Hypothalamus (tissue), 51 donors: ENCODE measurements at regions not wholly inside any gene's neighbourhood (a gene's known extent, or its start where the extent isn't known, plus 50 kb on each side); places are given as distances from the start of the nearest gene placed in this dataset.
"Not testable (repeated sequence)": the region's sequence is repeated elsewhere in the genome, so short reads cannot be mapped to it uniquely, and the experiment has no call there.

ENCODE experiments used
- DNase-seq, 51 donors: peaks; one replicate each; lab custom pipeline; 2025; lab: John Stamatoyannopoulos, UW

- DNase-seq: no peak
Measured at GRCh38 chr4:162847945-162848549, 318.6 kb downstream of the NAF1 start.

GRCh38 chr4:162841753-162842152 is 324.9 kb downstream of the NAF1 start:
- DNase-seq: no peak

GRCh38 chr4:162839814-162840213 is 326.9 kb downstream of the NAF1 start:
- DNase-seq: no peak

GRCh38 chr4:162838671-162839070 is 328.0 kb downstream of the NAF1 start:
- no peak for DNase-seq

DNA sequence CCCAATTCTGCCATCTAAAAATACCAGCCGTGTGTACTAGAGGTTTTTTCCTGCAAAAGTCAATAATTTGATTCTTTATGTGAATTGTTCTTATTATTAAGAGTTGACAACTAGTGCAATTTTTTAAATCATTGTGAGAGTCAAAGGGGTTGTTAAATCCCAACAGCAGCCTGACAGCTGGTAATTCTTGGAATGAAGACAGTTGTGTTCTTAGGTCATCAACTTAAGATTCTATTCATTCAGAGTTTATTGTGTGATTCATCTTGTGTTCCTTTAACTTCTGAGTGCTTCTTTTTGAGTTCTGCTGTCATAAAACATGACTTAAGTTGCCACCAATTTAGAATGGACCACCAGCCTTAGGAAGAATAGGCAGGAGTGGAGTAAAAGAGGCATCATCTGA is 329.0 kb downstream of the NAF1 start:
- DNase-seq: no peak

DNA sequence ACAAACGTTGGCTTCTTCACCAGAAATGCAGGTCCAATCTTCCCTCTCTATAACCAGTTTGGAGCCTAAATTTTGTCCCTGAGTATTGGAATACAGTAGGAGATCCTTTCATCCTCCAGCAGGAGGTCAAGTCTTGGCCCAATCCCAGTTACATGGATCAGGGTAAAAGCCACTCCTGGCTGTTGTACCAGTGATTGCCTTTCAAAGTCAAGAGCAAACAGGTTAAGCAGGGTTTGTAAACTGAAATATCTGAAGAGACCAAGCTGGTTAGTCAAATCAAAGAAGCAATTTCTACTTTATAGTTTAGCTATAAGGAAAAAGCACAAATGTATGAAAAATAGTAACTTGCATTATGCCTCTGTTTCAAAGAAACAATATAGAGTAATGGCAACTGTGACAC is 329.4 kb downstream of the NAF1 start:
- no peak for DNase-seq

DNA sequence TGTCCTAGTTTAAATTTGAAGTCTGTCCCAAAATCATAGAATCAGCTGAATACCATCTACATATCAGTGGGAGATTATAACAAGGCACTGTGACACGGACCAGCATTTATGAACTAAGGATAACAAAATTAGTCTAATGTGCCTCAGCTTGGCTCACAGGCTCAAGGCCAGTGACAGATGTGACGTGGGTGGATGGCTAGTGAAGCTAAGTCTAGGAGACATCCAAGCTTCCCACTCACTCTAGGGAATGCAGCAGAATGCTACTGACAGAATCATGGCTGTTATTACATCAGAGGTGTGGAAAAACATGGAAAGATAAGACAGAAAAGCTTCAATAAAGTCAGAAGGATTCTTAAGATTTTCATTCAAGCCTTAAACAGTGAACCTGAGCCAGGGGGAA is 329.9 kb downstream of the NAF1 start:
- peak in 1 of 51 donors; percentile 36 for DNase-seq

DNA sequence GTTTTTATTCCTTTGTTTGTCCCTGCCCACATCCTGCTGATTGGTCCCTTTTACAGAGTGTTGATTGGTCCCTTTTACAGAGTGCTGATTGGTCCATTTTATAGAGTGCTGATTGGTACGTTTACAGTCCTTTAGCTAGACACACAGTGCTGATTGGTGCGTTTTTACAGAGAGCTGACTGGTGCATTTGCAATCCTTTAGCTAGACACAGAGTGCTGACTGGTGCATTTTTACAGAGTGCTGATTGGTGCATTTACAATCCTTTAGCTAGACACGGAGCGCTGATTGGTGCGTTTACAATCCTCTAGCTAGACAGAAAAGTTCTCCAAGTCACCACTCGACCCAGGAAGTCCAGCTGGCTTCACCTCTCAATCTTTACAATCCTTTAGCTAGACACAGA is 330.4 kb downstream of the NAF1 start:
- DNase-seq: not testable (repeated sequence)

DNA sequence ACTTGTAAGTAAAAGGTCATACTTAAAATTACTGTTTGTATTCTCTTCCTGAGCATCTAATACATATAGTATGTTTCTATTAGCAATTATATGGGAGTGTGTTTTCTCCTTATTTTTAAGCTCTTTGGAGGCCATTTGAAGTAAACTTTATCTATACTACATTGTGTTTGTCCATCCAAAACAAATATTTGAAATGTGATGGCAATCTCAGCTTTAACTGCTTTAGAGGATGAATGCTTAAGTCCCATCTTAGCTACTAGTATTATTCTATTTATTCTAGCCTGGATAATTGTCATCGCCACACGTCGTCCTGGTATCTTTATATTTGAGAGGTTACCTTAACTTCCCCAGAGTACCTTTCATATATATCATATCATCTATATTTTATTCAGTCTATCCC is 335.8 kb downstream of the NAF1 start:
- no peak for DNase-seq

- not testable (repeated sequence) for DNase-seq
Measured at GRCh38 chr4:162817374-162817773, 349.3 kb downstream of the NAF1 start.

DNA sequence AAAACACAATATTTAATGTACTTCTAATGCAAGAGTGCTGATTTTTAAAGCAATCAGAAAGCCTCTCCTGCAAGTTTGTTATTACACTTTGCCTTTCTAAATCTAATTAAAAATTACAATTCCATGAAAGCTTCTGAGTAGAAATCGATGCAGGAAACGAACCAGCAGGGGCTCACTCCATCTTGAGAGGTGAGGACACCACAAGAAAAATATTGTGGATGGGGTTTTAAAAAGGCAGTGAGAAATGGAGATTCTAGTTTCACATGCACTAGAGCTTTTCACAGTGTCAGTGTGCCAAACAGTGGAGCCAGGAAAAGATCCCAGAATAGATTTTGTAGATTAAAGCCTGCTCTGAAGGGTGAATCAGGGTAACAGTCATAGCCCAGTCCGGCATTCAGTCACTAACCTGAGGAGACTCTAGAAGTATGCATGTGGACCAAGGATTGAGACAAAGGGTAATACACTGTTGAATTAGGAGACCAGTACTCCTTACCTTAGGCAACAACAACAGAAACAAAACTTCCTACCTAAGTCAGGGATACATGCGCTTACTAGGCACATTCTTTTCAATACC is 362.3 kb downstream of the NAF1 start:
- DNase-seq: no peak

- no peak for DNase-seq
Measured at GRCh38 chr4:162803378-162803777, 363.3 kb downstream of the NAF1 start.

- DNase-seq: no peak
Measured at GRCh38 chr4:162797108-162797507, 369.6 kb downstream of the NAF1 start.

GRCh38 chr4:162793571-162793970 is 373.1 kb downstream of the NAF1 start:
- DNase-seq: no peak

- DNase-seq: no peak
Measured at GRCh38 chr4:162793004-162793403, 373.7 kb downstream of the NAF1 start.

- DNase-seq: no peak
Measured at GRCh38 chr4:162791226-162791625, 375.5 kb downstream of the NAF1 start.

DNA sequence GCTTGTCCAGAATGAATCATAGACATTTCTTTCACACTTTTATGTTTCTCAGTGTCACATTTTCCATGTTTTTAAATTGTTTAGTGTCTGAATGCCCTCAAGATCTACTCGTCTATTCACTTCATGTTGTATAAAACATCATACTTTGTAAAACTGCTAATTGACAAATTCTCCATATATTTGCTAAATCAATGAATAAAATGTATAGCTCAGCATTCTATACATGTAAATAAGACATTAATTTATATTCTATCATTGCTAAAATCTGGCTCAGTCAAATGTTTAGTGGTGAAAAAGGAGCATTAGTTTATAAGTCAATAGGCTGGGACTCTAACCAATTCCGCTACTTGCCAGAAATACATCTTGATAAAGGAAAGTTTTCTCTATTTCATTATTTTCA is 379.6 kb downstream of the NAF1 start:
- DNase-seq: no peak

DNA sequence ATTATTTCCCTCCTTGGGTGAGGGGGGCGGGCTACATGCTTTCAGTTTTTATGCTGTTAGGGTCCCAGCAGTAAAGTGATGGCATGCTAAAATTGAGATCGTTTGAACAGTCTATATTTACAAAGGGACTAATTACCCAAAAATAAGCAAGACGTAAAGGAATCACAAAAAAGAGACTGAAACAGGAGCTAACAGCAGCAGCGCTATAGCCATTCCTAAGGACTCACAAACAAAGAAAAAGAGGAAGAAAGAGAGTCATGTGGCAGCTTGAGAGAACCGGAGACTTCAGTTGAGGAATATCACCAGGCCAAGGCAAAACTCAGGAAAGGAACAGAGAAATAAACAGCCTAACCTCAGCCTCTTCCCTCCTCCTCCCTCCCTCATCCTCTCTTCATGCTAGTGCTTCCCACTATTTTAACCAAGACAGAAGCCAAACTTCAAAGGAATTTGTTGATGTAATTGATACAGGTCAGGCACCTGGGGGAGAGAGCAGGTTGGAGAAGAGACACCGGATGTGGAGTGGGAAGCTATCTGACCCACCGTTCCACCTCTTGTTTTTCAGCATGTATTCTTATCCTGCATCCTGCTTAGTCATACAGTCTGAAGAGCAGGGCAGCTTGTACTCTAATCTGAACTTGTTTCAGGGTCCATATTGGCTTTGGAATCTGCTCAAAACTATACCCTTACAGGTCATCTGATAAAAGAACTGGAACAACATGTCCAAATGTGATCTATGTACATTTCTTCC is 383.7 kb downstream of the NAF1 start:
- DNase-seq: peak in 11 of 51 donors; percentile 0 to 80 (median 14)

DNA sequence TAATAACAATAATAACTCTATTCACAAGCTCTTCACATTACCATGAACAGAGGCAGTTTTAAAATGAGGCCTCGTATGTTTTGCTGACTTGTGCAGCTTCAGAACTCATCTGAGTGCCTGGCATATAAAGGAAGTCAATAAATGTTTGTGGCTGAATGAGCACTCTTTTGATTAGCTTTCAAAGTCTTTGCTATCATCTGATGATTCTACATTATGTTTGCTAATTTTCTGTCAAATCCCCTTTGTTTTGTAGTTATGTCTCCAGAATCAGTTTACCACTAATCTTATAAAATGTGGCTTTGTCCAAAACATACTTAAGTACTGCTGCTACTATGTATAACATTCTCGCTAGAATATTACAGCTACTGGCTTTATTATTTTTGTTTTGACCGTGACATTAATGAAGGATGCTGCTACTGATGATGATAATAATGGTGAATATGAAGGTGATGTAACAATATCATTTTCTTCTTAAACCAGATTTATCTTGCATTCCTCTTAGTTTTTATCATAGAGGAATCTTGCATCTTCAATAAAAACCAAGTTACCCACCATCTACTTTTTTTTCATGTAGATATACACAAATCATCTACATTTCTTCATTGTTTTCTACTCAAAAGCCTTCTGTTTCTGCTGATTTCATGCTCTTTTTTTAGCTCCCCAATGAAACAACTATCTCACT is 384.5 kb downstream of the NAF1 start:
- peak in 1 of 51 donors; percentile 48 for DNase-seq

GRCh38 chr4:162770761-162771490 is 395.8 kb downstream of the NAF1 start:
- DNase-seq: peak in 2 of 51 donors; percentile 0 to 6

GRCh38 chr4:162767083-162767482 is 399.6 kb downstream of the NAF1 start:
- DNase-seq: no peak
